ENCODE measurements at regions not wholly inside any gene's neighbourhood (a gene's known extent, or its start where the extent isn't known, plus 50 kb on each side); places are given as distances from the start of the nearest gene placed in this dataset.

- H3K4me1 ChIP-seq (ENCODE audit: control insufficient read depth, insufficient read depth, low read length): no peaks in the 10 kb centered on the region
- Mint-ChIP-seq H3K27ac (no peak overlapping the region), H3K4me1 (no peaks in the 10 kb centered on the region), H3K36me3 (ENCODE audit: low read depth) (no peaks in the 10 kb centered on the region), H3K9me3 (no peaks in the 10 kb centered on the region), H3K27me3 (ENCODE audit: insufficient read depth) (peaks cover 4% of the 10 kb centered on the region), H3K4me3 (no peak overlapping the region)
- H3K36me3 ChIP-seq (ENCODE audit: control insufficient read depth, insufficient read depth, low read length): no peaks in the 10 kb centered on the region
- H3K27ac ChIP-seq (ENCODE audit: low read depth, low read length): no peak overlapping the region
- DNase-seq: no peak
- no peak overlapping the region for H3K4me3 ChIP-seq (ENCODE audit: low read length)
- TF ChIP-seq, protein P1, sequence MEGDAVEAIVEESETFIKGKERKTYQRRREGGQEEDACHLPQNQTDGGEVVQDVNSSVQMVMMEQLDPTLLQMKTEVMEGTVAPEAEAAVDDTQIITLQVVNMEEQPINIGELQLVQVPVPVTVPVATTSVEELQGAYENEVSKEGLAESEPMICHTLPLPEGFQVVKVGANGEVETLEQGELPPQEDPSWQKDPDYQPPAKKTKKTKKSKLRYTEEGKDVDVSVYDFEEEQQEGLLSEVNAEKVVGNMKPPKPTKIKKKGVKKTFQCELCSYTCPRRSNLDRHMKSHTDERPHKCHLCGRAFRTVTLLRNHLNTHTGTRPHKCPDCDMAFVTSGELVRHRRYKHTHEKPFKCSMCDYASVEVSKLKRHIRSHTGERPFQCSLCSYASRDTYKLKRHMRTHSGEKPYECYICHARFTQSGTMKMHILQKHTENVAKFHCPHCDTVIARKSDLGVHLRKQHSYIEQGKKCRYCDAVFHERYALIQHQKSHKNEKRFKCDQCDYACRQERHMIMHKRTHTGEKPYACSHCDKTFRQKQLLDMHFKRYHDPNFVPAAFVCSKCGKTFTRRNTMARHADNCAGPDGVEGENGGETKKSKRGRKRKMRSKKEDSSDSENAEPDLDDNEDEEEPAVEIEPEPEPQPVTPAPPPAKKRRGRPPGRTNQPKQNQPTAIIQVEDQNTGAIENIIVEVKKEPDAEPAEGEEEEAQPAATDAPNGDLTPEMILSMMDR (conservative IDR thresholded peaks at IDR 0.05): no peak
- no peak overlapping the region for H3K9ac ChIP-seq (ENCODE audit: extremely low read depth, low read length, poor library complexity, severe bottlenecking)
- no peaks in the 10 kb centered on the region for H3K9me3 ChIP-seq (ENCODE audit: control insufficient read depth, low read length)
- H3K27me3 ChIP-seq (ENCODE audit: control insufficient read depth, insufficient read depth, low read length, poor library complexity, severe bottlenecking): no peaks in the 10 kb centered on the region
- 81 to 92% methylated on average over 2 of the region's 2 CpGs for WGBS, 2 experiments (ENCODE audit: insufficient coverage in 1 of 2, insufficient read length in 1 of 2)
Observed at GRCh38 chr10:30215141-30215540, 133.9 kb downstream of the MTPAP start.

DNA sequence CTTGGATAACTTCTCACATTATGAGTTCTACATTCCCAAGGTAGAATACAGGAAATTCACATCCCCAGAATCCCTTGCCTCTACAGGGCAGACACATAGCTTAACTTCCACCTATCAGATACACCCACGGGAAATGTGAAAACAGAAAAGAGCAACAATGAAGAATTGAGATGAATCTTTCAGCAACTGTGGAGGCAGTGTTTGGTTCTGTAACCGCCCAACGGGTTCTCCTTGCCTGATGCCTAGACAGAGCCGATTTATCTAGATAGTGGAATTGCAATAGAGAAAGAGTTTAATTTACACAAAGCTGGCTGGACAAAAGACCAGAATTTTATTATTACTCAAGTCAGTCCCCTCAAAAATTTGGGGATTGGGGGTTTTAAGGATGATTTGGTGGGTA, 138.8 kb downstream of the MTPAP start:
- WGBS, 2 experiments (ENCODE audit: insufficient coverage in 1 of 2, insufficient read length in 1 of 2): 90 to 93% methylated on average over 4 of the region's 4 CpGs
- no peaks in the 10 kb centered on the region for H3K36me3 Mint-ChIP-seq (ENCODE audit: low read depth)
- no peaks in the 10 kb centered on the region for H3K4me1 Mint-ChIP-seq
- no peaks in the 10 kb centered on the region for H3K9me3 Mint-ChIP-seq
- TF ChIP-seq, protein P1 (conservative IDR thresholded peaks at IDR 0.05): no peak
- no peak overlapping the region for H3K9ac ChIP-seq (ENCODE audit: extremely low read depth, low read length, poor library complexity, severe bottlenecking)
- no peak overlapping the region for H3K4me3 Mint-ChIP-seq
- H3K27ac ChIP-seq (ENCODE audit: low read depth, low read length): no peak overlapping the region
- H3K27me3 Mint-ChIP-seq (ENCODE audit: insufficient read depth): peaks cover 4% of the 10 kb centered on the region
- no peaks in the 10 kb centered on the region for H3K9me3 ChIP-seq (ENCODE audit: control insufficient read depth, low read length)
- no peaks in the 10 kb centered on the region for H3K36me3 ChIP-seq (ENCODE audit: control insufficient read depth, insufficient read depth, low read length)
- H3K27me3 ChIP-seq (ENCODE audit: control insufficient read depth, insufficient read depth, low read length, poor library complexity, severe bottlenecking): no peaks in the 10 kb centered on the region
- no peak overlapping the region for H3K27ac Mint-ChIP-seq
- no peaks in the 10 kb centered on the region for H3K4me1 ChIP-seq (ENCODE audit: control insufficient read depth, insufficient read depth, low read length)
- DNase-seq: no peak
- H3K4me3 ChIP-seq (ENCODE audit: low read length): no peak overlapping the region

- no peaks in the 10 kb centered on the region for H3K4me1 ChIP-seq (ENCODE audit: control insufficient read depth, insufficient read depth, low read length)
- H3K4me3 ChIP-seq (ENCODE audit: low read length): no peak overlapping the region
- no peak overlapping the region for H3K4me3 Mint-ChIP-seq
- no peaks in the 10 kb centered on the region for H3K36me3 ChIP-seq (ENCODE audit: control insufficient read depth, insufficient read depth, low read length)
- H3K27me3 ChIP-seq (ENCODE audit: control insufficient read depth, insufficient read depth, low read length, poor library complexity, severe bottlenecking): no peaks in the 10 kb centered on the region
- H3K36me3 Mint-ChIP-seq (ENCODE audit: low read depth): no peaks in the 10 kb centered on the region
- H3K27me3 Mint-ChIP-seq (ENCODE audit: insufficient read depth): peaks cover 2% of the 10 kb centered on the region
- WGBS, 2 experiments (ENCODE audit: insufficient coverage in 1 of 2, insufficient read length in 1 of 2): 87 to 100% methylated on average over 1 of the region's 2 CpGs
- H3K4me1 Mint-ChIP-seq: no peaks in the 10 kb centered on the region
- no peak for DNase-seq
- TF ChIP-seq, protein P1 (conservative IDR thresholded peaks at IDR 0.05): no peak
- H3K9me3 ChIP-seq (ENCODE audit: control insufficient read depth, low read length): no peaks in the 10 kb centered on the region
- peaks cover 7% of the 10 kb centered on the region for H3K9me3 Mint-ChIP-seq
- no peak overlapping the region for H3K27ac ChIP-seq (ENCODE audit: low read depth, low read length)
- H3K9ac ChIP-seq (ENCODE audit: extremely low read depth, low read length, poor library complexity, severe bottlenecking): no peak overlapping the region
- no peak overlapping the region for H3K27ac Mint-ChIP-seq
Observed at GRCh38 chr10:30208330-30208729, 140.7 kb downstream of the MTPAP start.

Measured in endodermal cell (in vitro differentiated cells).